GM04503 (cell line): ENCODE measurements at regions not wholly inside any gene's neighbourhood (a gene's known extent, or its start where the extent isn't known, plus 50 kb on each side); places are given as distances from the start of the nearest gene placed in this dataset.

Experiments
- DNase-seq: peaks from one replicate; pipeline ENCODE4 v3.0.0-alpha.2; 2012; ENCODE audit warnings: low read depth

DNA sequence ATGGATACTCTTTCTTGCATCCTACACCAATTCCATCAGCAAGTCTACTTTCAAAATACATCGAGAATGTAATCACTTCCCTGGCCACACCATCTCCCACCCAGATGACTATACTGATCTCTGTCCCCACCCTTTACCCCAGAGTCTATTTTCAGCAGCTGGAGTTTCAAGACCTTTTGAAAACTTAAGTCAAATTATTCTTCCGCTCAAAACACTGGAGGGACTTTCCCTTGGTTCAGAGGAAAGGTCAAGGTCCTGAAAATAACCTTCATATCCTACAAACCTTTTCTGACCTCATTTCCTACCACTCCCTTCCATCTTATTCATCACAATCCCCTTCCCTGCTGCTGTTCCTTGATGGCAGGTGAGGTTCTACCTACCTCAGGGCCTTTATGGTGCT lies 58.8 kb upstream of the LYPD6 start:
- no peak for DNase-seq

- peak; percentile 87 for DNase-seq
Measured at GRCh38 chr2:149278161-149278871, 52.1 kb upstream of the LYPD6 start.

DNA sequence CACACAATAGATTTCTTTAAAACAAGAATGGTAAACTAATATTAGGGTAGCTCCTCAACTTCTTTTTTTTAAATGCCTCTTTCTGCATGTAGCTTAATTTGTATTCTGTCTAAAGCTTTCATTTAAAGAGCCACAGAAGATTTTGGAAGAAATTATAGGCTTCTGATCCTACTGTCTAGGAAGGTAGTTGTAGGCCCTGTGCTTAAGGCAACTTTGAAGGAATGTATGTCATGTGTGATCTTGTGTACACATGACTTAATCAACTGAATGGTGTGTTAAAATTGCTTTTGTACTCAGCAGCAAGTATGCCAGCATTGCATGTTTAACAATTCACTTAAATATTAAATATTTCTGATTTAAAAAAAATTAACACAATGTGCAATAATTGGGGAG lies 51.5 kb upstream of the LYPD6 start:
- no peak for DNase-seq
